ENCODE measurements at regions not wholly inside any gene's neighbourhood (a gene's known extent, or its start where the extent isn't known, plus 50 kb on each side); places are given as distances from the start of the nearest gene placed in this dataset.

DNA sequence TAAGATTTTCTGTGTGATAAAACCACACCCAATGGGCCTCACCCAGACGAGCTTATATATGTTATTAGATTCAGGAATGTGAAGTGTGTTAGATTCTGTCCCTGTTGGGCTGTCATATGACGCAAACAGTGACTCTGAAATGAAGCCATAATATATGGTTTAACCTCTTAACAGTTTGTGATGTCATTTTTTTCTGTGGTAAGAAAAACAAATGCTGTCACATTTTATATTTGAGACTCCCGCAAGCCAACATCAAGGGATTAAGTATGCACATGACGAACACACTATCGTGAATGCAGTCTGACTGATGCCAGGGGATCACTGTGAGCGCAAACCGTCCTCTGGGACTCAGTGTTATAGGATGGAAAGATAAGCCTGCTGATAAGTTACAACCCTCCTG lies 321.7 kb downstream of the SH3GL2 start (continued):
- no peak for TF ChIP-seq PHB2 (IDR thresholded peaks at IDR 0.05; ENCODE audit: low read depth)
- TF ChIP-seq CTCFL (IDR thresholded peaks at IDR 0.05; ENCODE audit: borderline replicate concordance, insufficient read depth, low read depth, low read length, poor library complexity, severe bottlenecking) = no peak
- TF ChIP-seq LCOR (CRISPR knock-in tag; IDR thresholded peaks at IDR 0.05) = no peak
- no peak for TF ChIP-seq EP300 (IDR thresholded peaks at IDR 0.05; ENCODE audit: low read length)
- TF ChIP-seq C11orf30 (IDR thresholded peaks at IDR 0.05; ENCODE audit: low read depth) = no peak
- TF ChIP-seq, protein P1, sequence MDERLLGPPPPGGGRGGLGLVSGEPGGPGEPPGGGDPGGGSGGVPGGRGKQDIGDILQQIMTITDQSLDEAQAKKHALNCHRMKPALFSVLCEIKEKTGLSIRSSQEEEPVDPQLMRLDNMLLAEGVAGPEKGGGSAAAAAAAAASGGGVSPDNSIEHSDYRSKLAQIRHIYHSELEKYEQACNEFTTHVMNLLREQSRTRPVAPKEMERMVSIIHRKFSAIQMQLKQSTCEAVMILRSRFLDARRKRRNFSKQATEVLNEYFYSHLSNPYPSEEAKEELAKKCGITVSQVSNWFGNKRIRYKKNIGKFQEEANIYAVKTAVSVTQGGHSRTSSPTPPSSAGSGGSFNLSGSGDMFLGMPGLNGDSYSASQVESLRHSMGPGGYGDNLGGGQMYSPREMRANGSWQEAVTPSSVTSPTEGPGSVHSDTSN (CRISPR knock-in tag; IDR thresholded peaks at IDR 0.05; ENCODE audit: low read depth) = no peak
- TF ChIP-seq, protein P1 (tag; conservative IDR thresholded peaks at IDR 0.05; ENCODE audit: low read depth) = no peak
- no peak for TF ChIP-seq UBTF (IDR thresholded peaks at IDR 0.05; ENCODE audit: borderline replicate concordance in 1 of 2, low read depth in 2 of 2, low read length in 2 of 2)

All from K562 (cell line).